EH (cell line): ENCODE measurements at regions not wholly inside any gene's neighbourhood (a gene's known extent, or its start where the extent isn't known, plus 50 kb on each side); places are given as distances from the start of the nearest gene placed in this dataset.
"Not testable (repeated sequence)": the region's sequence is repeated elsewhere in the genome, so short reads cannot be mapped to it uniquely, and the experiment has no call there.

Experiments
- DNase-seq: peaks from one replicate; pipeline ENCODE4 v3.0.0-alpha.2; 2015; ENCODE audit warnings: low read depth

DNA sequence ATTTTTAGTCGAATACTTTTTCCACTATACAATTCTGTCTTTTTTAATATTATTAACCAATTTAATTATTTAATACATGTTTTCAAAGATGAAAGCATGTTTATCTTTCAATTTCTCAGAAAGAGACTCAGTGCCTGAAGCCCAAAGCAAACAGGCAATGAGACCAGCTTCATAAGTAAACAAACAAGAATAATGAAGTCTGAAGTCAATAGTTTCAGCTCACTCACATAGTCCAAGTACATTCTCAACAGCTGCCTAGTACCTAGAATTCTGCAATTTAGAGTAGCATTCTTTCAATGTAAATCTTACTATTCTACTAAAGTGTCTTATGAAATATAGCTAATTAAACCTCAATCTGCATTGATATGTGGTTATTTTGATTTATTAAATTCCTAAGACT is 626.5 kb upstream of the NRSN1 start:
- DNase-seq, result no peak

DNA sequence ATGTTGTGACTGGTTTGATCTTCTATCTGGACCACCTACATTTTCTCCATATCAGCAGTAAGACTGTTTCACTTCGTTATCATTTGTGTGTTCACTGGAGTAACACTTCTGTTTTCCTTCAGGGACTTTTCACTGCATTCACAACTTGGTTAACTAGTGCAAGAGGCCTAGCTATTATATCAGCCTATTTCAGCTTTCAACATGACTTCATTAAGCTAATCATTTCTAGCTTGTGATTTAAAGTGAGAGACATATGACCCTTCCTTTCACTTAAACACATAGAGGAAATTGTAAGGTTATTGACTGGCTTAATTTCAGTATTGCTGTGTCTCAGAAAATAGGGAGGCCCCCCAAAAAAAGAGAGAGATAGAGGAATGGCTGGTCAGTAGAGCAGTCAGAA is 622.8 kb upstream of the NRSN1 start:
- no peak for DNase-seq

DNA sequence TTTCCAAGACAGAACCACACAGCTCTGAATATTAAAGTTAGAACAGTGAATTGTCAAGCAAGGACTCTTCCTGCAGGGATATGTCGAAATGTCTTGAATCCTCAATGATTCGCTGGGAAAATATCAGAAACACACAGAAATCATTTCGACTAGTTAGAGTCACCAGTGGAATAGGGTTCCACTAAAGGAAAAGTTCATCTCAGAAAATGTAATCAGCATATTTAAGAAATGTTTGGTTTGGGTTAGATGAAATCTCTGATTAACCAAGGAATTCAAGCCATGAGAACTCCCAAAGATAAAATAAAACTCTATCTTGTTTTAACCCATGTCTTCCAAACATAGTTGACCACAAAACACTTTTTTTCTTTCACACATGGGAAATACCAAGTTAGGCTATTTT is 621.0 kb upstream of the NRSN1 start:
- DNase-seq, result peak; percentile 69

DNA sequence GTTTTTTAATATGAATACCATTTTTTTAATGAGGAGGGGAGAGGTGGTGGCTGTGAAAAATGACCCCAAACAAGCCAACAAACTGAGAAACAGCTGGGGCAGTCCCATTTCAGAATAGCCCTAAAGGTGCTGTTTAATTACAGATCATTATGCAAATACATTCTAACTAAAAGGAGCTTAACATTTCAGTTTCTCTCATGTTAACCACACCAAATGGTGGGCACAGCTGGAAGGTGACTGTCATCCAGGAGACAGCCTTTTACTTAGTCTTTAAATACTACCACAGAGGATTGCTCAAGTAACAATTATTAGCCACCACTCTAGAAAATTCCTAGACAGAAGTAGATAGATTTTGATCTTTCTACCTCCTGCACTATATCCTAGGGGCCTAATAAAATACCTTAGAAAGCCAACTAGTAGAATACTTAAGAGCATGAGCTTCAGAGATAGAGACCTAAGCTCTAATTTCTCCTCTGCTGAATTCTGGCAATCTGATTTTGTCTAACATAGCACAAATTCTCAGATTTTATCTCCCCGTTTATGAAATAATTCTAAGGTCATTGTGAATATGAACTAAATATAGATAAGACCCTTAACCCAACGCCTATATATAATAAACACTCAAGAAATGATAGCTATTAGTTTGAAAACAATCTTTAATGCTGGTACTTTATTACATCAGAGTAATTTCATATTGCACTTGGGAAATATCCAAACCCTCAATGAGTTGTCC is 615.1 kb upstream of the NRSN1 start:
- DNase-seq, result no peak

DNA sequence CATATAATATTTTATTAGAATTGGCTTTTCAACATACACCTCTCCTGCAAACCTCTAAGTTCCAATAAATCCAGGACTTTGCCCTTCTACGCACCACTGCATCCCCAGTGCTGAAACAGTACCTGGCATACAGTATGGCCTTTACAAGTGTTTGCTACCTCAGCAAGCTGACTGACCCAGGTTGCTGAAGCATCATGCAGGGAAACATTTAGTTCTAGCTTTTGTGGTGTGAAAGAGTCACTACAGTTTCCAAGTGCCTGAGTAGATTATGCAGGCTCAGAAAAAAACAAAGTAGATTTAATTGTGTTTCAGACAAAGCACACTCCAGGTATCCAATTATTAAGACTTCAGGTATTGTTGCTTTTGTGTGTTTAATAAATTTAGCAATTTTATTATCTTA is 614.2 kb upstream of the NRSN1 start:
- DNase-seq, result no peak

DNA sequence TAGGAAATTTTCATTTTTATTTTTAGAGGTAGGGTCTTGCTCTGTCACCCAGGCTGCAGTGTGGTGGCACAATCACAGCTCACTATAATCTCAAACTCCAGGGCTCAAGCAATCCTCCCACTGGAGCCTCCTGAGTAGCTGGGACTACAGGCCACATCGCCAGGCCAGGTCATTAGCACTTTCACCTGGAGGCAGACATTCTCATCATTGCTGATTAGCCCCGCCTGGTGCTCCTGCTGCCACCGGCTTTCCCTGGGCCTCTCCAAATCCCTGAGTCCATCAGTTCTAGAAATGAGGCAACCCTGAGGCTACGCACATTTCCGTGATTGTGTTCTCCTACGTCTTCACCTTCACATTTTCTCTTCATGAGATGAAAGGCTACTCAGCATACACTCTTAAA is 607.7 kb upstream of the NRSN1 start:
- DNase-seq, result no peak

DNA sequence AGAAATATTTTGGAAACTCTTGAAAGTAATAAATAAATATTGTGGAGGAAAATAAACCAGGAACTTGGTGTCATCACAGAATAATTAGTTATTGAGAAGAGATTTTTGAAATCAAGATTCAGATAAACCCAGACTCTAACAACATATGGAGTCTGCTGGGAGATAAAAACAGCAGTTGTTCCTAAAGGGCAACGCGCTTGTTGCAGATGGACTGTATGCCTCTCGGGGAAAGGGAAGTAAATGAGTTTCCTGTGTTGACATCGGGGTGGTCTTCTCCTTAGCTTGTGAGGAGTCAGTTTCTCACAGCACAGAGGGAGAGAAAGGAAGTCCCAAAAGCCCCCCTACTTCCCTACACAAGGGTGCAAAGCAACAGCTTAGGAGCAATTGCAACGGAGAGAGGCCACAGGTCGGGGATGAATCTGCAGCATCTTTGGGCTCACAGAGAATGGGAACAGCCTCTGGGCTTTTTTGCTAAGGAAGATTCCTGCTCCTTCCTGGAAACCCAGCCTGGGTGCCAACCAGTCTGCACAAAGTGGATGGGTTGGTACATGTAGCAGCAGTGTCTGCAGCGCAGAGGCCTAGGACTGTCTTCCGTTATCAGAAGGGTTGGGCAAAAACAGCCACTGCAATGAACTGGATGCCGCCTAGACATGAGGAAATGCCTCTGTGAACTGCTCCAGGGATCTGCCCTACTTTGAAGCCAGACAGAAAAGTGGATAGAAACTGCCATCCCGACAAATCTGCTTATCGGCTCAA is 603.0 kb upstream of the NRSN1 start:
- no peak for DNase-seq

DNA sequence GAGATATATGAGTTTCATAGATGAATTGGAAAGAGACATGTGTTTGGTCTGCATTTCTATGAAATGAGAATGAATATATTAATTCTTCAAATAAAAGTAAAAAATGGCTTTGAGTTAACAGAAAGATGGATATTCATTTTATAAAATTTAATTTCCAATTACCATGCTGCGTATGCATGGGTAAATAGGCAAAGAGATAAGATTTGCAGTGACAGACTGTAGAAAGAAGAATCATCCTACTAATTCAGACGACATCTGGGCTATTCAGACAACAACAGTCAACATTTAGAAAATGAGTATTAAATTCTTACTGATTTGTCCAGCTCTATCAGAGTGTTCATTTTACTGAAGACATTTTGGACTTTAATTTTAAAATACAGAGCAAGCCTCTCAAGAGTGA is 602.2 kb upstream of the NRSN1 start:
- DNase-seq, result no peak

DNA sequence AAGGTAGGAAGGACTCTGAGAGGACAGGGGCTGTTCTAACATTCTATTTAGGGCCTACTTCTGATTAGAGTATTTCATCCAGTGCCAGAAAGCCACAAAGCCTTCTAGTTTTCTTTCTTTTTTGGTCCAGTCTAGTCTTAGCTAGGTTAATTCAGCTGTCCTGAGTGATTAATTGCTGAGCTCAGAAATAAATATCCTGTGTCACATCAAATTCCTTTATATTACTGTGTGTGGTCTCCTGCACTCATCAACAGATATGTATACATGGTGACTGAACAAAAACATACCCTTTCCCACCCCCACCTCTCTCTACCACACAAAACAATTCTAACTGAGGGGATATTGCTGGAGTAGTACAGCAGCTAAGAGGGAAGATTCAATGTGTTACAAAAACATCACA is 601.5 kb upstream of the NRSN1 start:
- DNase-seq, result no peak

DNA sequence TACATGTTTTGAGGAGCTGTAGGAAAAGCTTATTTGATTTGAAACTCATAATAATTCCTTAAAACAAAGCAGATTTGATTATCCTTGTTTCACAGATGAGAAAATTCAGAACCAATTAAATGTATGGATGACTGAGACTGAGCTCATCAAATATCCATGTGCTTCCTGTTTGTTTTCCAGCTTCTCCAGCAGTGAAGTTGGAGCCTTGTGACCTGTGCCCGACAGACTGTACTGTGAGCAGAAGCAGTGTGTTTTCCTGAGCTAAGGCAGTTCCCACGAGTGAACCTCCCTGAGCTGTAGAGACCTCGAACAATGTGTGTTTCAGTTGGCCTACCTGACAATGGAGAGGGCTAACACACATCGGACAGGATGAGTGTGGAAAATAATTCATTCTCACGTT is 599.5 kb upstream of the NRSN1 start:
- DNase-seq, result no peak

DNA sequence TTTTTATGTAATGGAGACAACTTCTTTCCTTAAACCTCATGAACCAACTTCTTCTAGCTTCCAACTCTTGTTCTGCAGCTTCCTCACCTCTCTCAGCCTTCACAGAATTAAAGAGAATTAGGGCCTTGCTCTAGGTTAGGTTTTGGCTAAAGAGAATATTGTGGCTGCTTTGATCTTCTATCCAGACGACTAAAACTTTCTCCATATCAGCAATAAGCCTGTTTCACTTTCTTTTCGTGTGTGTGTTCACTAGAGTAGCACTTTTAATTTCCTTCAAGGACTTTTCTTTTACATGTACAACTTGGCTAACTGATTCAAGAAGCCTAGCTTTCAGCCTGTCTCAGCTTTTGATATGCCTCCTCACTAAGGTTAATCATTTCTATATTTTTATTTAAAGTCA is 596.1 kb upstream of the NRSN1 start:
- no peak for DNase-seq

DNA sequence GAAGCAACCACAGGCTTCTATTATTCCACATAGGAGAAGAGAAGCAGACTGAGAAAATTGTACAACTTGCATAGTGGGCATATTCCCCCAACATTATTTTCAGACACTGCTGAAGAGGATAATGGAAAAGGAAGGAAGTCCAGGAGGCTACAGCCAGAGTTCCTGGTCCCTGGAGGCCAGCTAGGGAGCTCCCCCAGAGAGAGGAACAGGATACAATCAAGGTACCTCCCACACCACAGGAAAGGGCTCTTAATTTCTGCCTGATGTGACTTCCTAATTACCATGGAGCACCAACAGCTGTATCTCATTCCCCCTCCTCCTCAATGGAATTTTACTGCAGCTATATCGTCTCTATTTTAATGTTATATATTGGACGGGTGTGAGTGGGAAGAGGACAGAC is 594.3 kb upstream of the NRSN1 start:
- no peak for DNase-seq

DNA sequence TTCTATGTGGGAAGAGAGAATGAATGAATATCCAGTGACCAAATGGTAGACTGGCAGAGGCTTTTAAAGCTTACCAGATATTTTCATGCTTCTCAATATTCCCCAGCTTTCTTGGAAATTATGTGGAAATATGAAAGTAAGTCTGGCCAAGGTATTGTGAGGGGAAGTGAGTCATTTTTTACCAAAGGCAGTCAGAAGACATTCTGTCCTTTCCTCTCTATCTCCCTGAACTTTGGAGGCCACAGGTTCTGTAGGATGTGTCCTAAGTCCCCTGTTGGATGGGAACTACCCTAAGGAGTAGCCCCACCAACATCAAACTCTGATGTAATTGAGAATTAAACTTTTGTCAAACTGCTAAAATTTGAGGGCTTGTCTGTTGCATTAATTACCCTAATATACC is 593.8 kb upstream of the NRSN1 start:
- DNase-seq, result no peak

DNA sequence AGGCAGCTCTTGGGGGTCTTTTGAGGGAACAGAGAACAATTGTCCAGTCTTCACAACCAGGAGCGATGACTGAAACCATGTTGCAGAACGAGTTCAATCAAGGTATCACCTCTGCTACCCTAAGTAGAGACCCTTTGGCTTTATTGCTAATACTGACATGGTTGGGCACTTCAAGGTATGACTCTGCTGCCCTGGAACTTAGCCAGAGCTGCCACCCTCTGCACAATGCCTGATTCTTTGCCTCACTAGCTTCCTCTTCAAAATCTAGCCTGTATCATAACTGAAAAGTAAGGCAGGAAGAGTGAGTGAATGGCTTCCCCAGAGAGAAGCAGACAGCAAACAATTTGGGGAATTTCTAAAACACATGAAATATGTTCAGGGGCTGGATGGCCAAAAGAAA is 592.7 kb upstream of the NRSN1 start:
- no peak for DNase-seq

DNA sequence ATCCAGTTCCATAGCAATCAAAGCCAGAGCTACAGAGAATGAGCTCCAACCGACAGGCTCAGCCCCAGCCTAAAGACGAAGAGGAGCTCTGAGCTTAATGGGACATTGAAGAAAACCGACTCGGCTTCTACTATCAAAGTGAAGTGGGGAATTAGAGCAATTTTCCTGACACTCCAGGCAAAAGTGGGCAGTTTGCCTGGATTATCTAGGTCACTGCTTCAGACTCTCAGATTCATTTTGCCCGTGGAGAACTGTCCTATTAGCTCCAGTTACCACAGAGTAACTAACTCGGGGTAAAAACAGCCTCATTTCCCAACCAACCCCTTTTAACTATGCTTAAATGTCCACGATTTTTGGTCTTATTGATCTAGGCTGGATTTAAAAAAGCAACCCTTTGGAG is 592.1 kb upstream of the NRSN1 start:
- DNase-seq, result no peak

DNA sequence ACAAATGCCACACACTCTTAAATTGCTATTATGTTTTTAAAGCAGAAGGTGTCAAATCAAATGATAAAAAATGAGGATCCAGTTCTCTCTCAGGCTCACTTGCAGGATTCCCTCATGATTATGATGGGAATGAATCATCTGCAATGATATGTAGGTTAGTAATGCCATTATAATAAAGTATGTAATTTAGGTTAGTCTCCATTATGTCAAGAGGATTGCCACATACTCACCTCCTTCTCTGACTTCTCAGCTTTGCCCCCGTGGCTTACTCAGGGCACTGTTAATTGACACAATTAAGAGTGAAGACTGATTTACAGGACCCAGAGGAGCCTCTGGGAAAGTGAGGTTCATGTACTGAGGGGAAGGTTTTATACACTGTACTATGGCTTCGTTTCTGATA is 591.7 kb upstream of the NRSN1 start:
- DNase-seq, result no peak

DNA sequence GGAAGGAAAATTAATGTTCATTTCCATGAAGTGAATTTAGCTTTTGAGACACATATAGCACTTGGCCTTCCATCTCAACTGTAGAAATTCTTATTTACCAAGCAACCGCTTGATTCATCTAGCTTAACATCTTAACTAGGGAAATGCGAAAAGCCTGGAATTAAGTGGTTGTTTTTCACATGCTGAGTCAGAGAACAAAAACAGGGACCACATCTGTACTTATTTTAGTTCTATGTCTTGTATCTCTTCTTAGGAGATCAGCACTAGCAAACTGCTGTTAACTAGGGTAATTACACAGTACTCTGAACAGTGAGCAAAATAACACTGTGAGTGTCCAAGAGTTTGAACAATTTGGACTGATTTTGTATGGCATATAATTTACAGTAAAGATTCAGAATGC is 590.9 kb upstream of the NRSN1 start:
- no peak for DNase-seq

DNA sequence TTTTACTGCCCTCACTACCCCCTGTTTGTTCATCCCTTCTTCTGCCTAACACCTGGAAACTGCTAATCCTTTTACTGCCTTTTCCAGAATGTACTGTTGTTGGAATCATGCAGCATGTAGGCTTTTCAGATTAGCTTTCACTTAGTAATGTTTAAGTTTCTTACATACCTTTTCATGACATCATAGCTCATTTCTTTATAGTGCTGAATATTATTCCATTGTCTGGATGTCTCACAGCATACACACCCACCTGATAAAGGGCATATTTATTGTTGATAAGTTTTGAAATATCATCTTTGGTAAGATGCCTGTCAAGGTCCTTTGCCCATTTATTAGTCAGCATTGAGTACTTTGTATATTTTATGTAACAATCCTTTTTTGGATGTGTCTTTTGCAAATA is 588.2 kb upstream of the NRSN1 start:
- no peak for DNase-seq

DNA sequence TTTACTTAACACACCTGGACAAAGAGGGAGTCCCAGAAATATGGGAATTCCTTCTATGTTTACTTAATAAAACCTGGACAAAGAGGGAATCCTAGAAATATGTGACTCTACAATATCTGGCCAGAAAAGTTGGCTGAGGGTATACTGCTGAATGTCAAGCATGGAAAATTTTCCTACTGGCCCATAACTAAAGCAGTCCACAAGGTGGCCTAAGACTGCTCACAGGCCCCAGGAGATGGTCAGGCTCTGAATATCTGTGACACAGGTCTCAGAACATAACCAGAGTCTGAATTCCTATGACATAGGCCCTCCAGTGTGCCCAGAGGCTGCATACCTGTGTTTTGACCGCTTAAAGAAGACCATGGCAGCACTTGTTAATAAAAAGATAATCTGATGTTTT is 578.2 kb upstream of the NRSN1 start:
- DNase-seq, result no peak

DNA sequence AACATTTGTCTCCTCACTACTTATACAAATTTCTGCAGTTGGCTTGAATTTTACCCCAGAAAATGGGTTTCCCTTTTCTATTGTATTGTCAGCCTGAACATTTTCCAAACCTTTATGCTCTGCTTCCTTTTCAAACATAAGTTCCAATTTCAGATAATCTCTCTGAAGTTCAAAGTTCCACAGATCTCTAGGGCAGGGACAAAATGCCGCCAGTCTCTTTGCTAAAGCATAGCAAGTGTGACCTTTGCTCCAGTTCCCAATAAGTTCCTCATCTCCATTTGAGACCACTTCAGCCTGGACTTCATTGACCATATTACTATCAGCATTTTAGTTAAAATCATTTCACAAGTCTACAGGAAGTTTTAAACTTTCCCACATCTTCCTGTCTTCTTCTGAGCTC is 571.1 kb upstream of the NRSN1 start:
- not testable (repeated sequence) for DNase-seq

DNA sequence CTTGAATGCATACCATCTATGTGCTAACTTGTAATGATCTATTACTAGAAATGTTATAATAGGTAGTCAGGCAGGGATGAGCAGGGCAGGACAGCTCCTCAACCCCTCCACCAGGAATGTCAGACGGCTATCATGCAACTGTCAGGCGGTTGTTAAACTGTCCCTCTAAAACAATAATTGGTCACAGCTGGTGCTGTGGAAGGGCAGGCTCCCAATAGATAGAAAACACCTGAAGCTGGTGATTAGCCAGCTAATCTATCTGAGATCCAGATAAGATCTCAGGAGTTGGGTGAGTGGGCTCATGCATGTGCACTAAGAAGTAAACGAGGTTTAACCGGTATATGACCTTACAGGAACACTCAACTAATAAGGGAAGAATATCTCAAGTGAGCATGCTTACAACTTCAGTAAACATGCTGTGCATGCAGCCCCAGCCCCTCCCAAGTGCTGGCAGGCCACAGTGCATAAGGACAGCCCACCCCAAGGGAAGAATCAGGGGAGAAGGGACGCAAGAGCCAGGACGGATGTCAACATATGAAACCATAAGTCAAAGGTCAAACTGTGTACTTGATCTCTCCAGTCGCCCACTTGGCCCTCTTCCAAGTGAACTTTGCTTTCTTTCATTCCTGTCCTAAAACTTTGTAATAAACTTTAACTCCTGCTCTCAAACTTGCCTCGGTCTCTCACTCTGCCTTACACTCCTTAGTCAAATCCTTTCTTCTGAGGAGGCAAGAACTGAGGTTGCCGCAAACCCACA is 566.2 kb upstream of the NRSN1 start:
- DNase-seq, result no peak

DNA sequence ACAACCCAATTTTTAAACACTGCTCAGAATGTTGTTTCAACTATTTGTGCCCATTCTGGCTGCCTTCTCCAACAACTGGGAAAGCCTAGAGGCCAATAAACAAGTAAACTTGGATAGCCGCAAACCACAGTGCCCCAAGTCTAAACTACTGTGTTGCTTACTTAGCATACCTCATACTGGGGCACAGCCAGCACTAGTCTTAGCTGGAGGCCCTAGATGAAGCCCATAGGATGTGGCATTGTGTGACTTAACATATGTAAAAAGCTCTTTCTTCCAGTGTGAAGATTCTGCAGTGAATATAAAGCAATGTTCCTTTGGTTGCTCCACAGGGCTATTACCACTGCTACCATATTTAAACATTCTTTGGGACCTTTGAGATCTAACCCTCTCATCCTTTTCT is 564.3 kb upstream of the NRSN1 start:
- no peak for DNase-seq

DNA sequence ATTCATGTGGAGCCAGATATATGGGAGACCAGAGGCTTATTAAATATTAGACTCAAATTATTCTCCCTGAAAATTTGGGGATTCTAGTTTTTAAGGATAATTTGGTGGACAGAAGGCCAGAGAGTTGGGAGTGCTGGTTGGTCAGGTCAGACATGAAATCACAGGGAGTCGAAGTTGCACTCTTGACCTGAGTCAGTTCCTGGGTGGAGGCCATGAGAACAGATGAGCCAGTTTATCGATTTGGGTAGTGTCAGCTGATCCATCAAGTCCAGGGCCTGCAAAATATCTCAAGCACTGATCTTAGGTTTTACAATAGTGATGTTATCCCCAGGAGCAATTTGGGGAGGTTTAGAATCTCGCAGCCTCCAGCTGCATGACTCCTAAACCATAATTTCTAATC is 563.5 kb upstream of the NRSN1 start:
- DNase-seq, result no peak
